NCI-H2171 (cell line): ENCODE measurements at regions not wholly inside any gene's neighbourhood (a gene's known extent, or its start where the extent isn't known, plus 50 kb on each side); places are given as distances from the start of the nearest gene placed in this dataset.

Experiments
- DNase-seq: peaks from one replicate; lab custom pipeline; 2025; lab: John Stamatoyannopoulos, UW

DNA sequence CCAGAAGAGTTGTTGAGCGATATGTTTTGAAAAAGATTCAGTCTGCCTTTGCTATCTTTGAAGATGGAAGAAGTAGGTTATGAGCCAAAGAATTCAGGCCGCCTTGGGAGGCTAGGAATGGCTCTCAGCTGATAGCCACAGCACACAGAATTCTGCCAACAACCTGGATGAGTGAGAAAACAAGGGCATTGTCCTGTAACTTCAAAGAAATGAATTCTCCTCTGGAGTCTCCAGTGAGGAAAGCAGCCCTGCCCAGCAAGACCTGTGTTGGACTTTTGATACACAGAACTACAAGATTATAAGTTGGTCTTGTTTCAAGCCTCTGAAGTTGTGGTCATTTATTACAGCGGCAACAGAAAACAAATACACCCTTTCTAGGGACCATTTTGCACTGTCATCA is 509.9 kb upstream of the ZNF608 start:
- no peak for DNase-seq

DNA sequence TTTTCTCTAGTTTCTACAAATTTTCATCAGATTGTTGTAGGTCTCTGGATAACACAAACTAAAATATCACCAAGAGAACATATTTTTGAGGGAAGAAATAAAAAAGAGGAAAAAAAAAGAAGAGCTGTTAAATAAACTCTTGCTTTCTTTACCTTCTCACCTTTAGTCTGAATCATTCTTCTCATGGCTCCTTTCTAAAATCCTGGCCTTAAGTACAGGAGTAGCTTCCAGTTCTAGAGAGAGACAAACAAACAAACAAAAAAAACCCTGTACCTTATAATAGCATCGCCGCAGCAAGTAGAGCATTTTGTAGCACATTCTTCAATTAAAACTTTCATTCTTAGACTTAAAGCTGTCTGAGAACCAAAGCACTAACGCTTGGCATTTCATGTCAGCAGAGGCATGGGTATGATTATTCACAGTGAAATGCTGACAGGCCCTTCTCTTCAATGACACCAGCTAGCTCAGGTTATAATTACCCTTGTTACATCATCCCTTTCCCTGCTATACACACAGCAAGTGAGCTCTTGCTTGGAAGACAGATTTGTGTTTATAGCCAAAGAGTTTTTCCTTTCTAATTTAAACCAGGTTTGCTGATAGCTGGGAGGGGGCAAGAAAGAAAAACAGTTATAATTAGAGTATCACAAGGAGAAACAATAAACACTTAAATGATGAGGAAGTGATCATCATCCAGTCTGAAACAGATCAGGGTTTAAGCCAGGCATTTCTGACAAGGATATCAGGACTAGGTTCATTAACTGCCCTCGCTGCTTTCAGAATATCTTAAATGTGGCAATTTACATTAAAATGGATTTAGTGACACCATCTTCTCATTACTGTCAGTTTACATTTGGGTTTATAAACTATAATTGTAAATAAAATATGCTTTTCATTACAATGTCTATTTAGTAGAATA is 510.9 kb upstream of the ZNF608 start:
- no peak for DNase-seq

DNA sequence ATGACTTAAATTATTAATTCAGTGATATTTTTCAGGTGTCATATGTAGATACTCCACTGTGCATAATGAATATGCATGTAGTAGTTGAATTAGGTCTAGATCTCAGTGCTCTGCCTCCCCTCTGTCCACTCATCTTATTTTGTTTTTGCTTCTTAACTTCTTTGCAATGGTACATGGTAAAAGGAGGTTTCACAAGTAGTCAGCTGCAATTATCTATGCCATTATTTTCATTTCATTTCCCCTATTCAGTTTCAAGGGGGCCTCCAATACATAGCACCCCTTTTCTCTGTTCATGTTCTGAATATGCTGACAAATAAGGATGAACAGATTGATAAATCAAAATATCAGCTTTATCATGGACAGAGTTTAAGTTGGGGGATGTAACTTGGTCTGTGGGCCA is 511.6 kb upstream of the ZNF608 start:
- DNase-seq, result no peak

DNA sequence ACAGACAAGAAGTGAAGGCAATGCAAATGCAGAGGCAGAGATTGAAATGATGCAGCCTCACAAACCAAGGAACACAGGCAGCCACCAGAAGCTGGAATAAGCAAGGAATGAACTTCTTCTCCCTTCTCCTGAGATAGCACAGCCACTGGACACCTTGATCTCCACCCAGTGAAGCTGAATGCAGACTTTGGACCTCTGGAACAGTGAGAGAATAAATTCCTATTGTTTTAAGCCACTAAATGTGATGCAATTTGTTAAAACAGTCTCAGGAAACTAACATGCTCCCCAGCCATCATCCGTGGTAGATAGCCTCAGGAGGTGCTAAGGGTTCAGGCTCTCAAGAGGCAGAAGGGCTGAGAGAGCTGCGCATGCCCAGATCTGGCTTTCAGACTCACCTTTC is 512.2 kb upstream of the ZNF608 start:
- no peak for DNase-seq

DNA sequence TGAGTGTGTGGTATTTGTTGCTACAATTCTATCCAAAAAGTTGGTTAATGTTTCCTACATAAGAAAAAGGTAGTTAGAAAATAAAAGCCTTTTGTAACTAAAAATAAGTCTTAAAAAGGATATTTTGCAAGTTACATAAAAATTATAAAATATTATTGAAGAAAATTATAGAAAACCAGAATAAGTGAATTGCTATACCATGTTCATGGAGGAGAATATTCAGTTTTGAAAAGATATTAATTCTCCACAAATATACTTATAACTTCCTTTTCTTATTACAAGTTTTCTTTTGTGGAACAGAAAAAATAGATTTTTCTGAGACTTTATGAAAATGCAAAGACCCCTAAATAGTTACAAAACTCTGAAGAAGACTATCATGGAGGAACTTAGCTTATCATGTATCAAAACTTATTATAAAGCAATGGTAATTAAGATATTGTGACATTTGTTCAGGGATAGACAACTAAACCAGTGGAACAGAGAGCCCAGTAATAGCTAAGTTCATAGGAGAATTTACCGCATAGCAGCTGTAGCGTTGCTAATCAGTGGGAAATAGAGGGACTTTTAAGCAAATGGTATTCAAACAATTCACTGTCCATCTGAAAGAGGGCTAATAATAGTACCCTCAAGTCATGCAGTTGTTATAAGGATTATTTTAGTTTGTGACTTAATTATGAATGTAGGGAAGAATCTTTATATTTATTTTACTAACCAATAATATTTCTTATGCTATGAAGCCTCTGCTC is 515.2 kb upstream of the ZNF608 start:
- no peak for DNase-seq

DNA sequence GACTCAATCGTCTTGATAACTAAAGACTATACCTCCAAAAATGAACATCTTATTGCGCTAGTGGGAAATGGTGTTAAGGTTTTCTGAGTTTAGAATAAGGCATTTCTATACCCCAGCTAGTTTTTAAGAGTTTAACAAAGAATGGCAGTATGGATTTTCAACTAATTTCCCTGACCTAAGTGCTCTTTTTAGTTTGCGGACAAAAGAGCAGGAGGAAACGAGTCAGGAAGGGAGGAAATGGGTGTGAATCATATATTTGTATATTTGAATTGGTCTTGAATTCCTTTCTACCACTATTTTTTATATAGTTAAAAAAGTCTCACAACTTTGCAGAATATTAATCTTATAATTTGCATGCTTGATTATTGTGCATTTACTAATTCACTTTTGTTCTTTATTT is 516.3 kb upstream of the ZNF608 start:
- DNase-seq, result no peak

DNA sequence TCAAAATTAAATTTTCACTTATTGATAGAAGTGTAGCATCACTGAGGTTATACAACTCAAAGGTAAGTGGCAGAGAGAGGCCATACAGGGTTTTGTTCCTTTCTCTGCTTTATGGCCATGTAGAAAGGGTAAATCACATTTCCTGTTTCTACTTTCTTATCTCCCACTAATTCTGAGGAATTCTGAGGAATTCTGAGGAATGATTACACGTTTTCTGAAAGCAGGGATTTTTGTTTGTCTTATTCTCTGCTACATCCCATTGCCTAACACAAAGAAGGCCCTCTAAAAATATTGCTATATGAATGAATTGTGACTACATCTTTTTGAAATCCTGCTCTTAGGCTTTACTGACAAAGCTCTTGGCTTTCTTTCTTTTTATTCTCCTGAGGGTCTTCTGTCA is 516.9 kb upstream of the ZNF608 start:
- no peak for DNase-seq

DNA sequence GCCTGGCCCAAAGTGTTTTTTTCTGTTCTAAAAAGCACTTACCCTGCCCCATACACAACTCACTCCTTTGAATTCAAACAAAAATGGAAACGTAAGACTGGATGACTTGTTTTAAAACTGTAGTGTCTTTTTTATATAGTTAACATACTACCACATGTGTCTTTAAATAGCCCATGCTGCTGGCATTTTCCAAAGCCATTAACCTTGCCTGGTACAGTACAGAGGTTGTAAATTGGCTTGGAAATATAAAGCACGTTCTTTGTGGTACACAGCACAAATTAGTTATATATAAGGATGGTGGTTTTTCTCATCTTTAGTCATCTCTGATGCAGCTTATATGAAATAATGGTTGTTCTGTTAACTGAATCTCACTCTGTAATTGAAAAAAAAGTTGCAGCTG is 519.7 kb upstream of the ZNF608 start:
- no peak for DNase-seq

DNA sequence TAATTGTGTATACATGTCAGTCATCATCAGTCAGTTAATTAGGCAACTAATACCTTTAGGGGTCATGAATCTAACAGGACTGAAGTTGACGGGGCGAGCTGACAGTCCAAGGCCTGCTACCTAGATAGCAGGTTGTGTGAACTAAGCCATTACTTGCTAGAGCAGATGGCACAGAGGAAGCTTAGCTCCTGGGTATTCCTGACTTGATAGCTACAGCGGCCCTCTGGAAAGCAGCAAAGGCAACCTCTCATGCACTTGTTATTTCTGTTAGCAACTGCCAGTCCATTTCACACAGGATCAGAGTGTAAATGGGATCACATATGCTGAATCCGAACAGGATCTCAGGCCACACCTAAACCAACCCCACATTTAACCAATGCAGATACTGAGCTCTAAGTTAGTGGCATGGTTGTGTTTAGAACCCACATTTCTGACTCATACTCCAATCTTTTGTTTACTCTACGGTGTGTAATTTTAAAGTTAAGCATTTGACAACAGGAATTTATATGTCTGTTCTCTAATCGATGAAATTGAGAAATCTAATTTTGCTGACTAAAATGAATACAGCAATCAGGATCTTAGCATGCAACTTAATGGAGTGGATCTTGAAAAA is 521.3 kb upstream of the ZNF608 start:
- DNase-seq, result peak; percentile 28

DNA sequence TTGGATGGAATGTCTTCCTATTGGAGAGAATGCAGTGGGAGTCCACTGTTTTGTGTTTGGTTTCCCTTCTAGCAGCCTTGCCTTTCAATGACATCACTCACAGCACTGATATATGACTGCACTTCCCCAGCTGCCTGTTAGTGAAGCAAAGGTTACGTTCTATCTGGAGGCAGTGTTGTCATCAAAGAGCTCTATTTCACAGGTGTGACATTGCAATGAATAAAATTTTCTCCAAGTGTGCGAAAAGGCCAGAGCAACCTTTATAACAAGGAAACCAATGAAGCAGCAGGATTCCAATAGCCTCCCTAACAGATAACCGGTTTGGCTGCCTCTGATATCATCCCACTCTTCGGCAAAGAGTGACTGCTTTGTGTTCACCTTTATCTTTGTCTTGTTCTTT is 523.5 kb upstream of the ZNF608 start:
- no peak for DNase-seq

DNA sequence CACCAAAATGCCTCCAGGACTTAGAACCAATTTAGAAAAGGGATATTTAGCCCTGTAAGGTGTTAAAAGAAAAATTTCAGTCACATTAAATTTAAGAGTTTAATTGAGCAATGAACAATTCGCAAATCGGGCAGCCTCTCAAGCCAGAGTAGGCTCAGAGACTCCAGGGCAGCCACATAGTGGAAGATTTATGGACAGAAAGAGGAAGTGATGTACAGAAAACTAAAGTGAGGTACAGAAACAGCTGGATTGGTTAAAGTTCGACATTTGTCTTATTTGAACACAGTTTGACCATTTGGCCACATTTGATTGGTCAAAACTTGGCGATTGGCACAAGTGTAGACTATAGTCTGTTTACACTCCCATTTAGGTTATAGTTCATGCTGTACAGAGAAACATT is 525.9 kb upstream of the ZNF608 start:
- DNase-seq, result no peak

DNA sequence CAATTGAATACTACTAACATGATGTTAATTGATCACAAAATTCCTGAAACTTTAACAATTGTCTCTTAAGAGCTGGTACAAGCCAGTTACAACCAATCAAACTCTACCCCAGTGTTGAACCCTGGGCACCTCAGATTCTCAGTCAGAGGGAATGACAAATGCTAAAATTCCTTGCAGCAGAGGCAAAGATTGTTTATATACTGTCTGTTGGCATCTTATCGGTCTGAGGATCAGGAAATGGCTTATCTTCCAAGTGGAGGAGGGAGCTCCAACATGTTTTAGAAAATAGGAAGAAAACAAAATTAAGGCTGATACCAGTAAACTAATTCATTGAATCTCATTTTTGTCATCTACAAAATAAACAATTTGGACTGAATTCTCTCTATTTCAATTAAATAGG is 527.8 kb upstream of the ZNF608 start:
- DNase-seq, result no peak

DNA sequence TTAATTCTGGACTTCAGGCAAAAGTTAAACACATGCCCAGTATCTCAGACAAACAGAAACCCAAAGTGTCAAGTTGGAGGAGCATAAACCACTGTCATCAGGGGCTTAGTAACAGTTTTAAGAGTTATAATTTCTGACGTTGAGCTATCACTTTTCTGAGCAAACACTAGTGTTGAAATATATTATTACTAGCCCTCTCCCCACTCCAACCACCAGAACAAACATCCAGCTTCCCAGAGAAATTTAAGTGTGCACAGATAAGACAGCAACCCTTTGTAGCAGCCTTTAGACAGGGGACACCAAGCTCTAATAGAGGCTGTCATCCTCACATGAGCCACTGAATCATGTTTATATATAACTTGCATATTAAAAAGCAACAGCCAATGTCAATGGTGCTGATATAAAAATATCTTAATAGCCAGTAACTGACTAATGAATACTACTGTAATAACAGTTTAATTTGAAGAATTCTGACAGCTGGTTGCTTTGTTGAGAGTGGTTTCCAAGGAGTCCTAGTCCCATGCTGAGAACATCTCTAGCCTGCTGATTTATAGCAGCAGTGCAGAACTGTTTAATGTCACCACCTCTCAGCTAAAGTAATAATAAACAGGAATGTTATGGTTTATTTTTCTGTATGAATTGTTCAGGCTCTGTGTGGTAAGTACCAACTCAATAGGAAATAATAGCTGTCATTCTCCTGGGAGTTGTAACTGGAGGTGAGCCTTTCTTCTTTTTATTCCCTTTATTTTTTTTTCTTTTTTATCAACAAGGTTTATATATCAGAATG is 528.7 kb upstream of the ZNF608 start:
- no peak for DNase-seq

DNA sequence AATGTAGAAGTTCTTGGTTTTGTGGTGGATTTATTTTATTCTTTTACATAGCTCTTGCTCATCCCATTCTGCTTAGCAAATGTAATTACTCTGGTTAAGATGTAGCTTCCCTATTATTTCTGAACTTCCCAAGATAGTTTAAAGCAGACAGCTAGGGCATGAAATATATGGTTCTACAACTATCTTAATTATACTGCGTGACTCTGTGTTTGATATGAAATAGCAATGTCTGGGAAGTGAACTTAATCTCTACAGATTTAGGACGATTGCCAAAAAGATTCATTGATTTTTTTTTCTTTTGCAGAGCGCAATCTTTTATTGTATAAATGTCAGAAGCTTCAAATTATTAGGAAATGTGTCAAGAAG is 529.3 kb upstream of the ZNF608 start:
- no peak for DNase-seq

DNA sequence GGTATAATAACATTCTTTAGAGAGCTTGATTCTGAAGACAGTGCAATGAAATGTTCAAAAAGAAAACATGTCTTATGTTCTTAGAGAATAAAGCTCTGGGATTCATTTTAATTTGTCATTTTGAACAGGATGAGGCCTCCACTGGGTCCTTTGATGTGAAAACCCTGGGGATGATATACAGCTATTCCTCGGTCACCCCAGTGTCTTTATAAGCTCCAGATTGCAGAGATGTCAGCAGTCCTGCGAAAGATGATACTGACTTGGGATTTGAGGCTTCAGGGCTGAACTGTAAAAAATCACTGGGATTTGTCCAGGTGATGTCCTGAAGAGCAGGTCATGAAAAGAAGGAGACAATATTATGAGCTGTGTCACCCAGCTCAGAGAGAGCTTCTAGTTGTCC is 529.7 kb upstream of the ZNF608 start:
- no peak for DNase-seq

DNA sequence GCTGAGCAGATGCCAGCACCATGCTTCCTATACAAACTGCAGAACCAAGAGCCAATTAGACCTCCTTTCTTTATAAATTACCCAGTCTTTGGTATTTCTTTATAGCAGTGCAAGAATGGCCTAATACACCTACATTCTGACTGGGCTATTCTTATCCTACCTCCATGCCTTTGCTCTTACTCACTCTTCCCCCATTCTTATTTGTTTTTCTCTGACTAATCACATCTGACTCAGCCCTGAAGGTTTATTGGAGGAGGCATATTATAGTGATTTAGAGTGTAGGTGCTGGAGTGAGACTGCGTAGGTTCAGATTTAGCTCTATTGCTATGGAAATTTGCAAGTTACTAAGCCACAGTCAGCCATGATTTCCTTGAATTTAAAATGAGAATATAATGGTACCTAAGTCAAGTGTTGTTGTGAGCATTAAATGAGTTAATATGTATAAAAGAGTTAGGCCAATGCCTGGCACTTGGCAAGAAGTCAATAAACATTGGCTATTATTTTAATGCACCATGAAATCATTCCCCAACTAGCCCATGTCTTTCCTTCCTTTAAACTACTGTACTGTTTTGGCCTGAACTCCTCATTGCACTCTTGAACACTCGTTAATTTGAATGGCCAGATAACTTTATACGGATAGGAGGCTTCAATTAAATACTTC is 531.2 kb upstream of the ZNF608 start:
- no peak for DNase-seq

DNA sequence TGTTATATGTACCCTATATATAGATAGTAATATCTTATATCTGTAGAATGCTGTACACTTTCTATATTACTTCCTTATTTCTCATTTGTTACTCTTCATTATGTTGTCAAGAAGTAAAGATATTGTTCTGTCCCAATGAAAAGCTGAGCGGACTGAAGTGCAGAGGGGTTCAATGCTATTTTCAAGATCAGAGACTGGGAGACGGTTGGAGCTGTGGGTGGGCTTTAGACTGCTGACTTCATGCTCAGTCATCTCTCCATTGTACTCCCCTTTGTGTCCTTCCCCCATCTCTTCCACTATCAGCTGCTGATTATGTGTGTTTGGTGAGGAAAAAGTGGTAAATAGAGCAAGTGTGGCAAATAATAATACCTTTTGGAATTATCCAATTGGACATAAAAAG is 532.3 kb upstream of the ZNF608 start:
- no peak for DNase-seq

DNA sequence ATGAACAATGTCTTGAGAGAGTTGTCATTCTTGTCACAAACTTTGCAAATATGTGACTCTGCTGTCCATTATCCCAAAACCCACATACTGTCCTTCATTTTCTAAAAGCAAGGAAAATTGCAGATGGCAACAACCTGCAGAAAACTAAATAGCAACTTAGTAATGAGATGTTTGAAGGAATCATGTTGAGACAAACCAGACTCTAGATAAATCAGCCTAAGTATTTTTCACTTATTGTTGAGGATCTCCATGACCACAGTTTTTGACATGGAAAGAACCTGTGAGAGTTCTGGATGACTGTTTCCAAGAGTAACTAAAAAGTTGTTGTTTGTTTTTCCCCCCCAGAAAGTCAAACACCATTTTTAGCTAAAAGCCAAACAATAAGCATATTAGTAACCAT is 535.2 kb upstream of the ZNF608 start:
- no peak for DNase-seq

DNA sequence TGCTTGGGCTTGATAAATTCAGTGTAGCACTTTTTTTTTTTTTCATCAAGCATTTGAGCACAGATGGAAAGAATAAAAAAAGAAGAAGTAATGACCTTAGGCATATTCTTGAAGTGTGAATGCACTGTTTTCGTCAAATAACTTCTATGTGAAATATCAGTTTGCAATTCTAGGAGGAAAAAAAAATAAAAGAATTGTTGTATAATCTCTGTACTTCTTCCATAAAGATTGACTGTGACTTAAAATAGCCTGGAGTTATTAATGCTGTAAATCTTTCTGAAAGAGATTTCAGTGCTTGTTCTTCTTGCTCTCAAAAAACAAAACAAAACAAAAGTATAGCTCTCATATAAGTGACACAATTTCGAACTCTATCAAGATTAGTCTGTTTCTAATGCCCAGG is 536.9 kb upstream of the ZNF608 start:
- DNase-seq, result no peak

DNA sequence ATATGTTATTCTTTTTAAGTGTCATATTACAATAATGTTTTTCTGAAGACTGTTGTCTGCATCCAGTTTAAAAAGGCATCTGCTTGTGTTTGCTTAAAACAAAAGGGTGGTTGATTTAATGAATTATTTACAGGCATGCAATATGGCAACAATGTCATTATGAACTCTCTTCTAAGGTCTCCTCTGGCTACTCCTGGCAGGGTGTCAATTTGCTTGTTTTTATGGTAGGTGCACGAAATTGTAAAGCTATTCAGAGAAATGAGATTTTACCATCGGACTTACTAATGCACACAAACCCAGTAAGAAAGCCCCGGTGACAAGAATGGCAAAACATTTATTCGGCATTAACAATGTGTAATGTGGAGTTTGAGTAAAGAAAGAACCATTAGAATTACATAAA is 539.8 kb upstream of the ZNF608 start:
- DNase-seq, result peak; percentile 31

DNA sequence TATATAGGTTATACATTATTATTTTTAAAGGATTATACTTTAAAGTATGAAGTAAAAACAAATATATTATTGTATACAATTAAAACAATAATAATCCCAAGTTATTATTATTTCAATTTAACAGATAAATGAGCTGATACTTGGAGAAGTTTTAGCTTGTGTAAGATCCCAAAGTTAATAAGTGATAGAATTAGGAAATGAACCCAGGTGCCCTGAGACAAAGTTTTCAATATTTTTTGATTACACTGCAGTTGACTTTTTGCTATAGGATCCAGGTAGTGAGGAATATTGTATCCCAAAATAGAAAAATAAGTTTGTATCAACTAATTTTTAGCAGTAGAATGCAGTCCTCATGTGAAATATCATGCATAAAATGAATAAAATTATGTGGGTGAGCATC is 543.2 kb upstream of the ZNF608 start:
- DNase-seq, result no peak

DNA sequence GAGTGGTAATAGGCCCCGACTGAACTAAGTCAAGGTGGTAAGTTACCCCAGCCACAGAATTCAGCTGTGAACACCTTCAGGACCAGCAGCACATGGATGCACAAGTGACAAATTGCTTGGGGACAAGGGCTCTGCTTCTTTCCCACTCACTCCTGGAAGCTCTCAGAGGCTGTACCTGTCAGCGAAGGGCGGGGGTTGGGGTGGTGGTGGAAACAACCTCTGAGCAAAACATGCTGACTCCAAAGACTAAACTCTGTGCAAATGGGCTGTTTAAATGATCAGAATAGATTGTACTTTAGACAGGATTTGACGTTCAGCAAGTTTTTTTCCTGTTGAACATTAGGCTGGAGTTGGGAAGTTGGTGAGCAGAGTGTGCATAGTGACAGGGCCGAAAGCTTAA is 544.5 kb upstream of the ZNF608 start:
- no peak for DNase-seq
